ENCODE measurements at regions not wholly inside any gene's neighbourhood (a gene's known extent, or its start where the extent isn't known, plus 50 kb on each side); places are given as distances from the start of the nearest gene placed in this dataset.

- Histone ChIP-seq H4K20me1 (replicated peaks in 1 of 2; ENCODE audit: control insufficient read depth in 1 of 2, insufficient read depth in 2 of 2, low read length in 2 of 2) (no peaks in the 10 kb centered on the region), H3K56ac (replicated peaks; ENCODE audit: insufficient read length, low read depth, low read length) (no peak overlapping the region), H3K23me2 (ENCODE audit: low read depth, low read length) (no peaks in the 10 kb centered on the region), H3K18ac (ENCODE audit: extremely low read depth, low read length) (no peak overlapping the region), H3K36me3 (ENCODE audit: control insufficient read depth in 2 of 4, insufficient read depth in 4 of 4, low read length in 3 of 4) (no peaks in the 10 kb centered on the region), H2BK120ac (replicated peaks; ENCODE audit: low read depth, low read length) (no peak overlapping the region), H3K4me3 (ENCODE audit: extremely low read depth in 1 of 4, insufficient read depth in 2 of 4, low read depth in 3 of 4, low read length in 4 of 4) (no peak overlapping the region), H4K8ac (ENCODE audit: extremely low read depth, insufficient read depth, low read length) (no peak overlapping the region), H3K23ac (ENCODE audit: insufficient read length) (no peak overlapping the region), H3K79me1 (ENCODE audit: low read depth, low read length) (no peaks in the 10 kb centered on the region), H3K4ac (replicated peaks; ENCODE audit: insufficient read length, low read depth, low read length) (no peak overlapping the region), H2BK20ac (ENCODE audit: low read length) (no peak overlapping the region), H3K27ac (ENCODE audit: low read depth, low read length) (no peak overlapping the region), H3K27me3 (replicated peaks in 1 of 4; ENCODE audit: control insufficient read depth in 3 of 4, extremely low read depth in 1 of 4, insufficient read depth in 3 of 4, low read length in 3 of 4) (no peaks in the 10 kb centered on the region), H2AK5ac (ENCODE audit: low read depth, low read length) (no peak overlapping the region), H3K79me2 (ENCODE audit: control insufficient read depth in 1 of 2, insufficient read depth in 2 of 2, low read length in 2 of 2) (no peaks in the 10 kb centered on the region), H3K4me1 (replicated peaks in 1 of 4; ENCODE audit: control insufficient read depth in 3 of 4, insufficient read depth in 4 of 4, low read length in 3 of 4) (no peaks in the 10 kb centered on the region), H3K9ac (replicated peaks in 1 of 4; ENCODE audit: extremely low read depth in 1 of 4, low read depth in 3 of 4, low read length in 3 of 4) (no peak overlapping the region), H3K9me3 (ENCODE audit: insufficient read depth in 2 of 2, low read depth in 1 of 2, low read length in 1 of 2) (0 out of 4 replicates have a peak, but pooled peaks cover 0 to 3% of the 10 kb centered on the region in 2 experiments), H2BK15ac (ENCODE audit: low read length) (no peak overlapping the region), H2AFZ (ENCODE audit: low read length) (no peak overlapping the region), H3K4me2 (ENCODE audit: insufficient read depth in 1 of 2, low read depth in 2 of 2, low read length in 2 of 2) (no peak overlapping the region), H4K5ac (ENCODE audit: insufficient read length, low read depth, low read length) (no peak overlapping the region), H3K14ac (ENCODE audit: insufficient read length) (no peak overlapping the region), H2BK5ac (ENCODE audit: low read depth, low read length) (no peak overlapping the region), H2BK12ac (ENCODE audit: low read depth, low read length) (no peak overlapping the region), H4K91ac (replicated peaks; ENCODE audit: insufficient read length, low read length) (no peak overlapping the region)
- POLR2A ChIA-PET (ENCODE audit: partially characterized antibody): no interaction called here
- no peak for DNase-seq (ENCODE audit: low read depth in 1 of 2, low spot score in 2 of 2)
- WGBS, 2 experiments (ENCODE audit: extremely low coverage in 1 of 2, insufficient coverage in 1 of 2, insufficient read length in 1 of 2, insufficient replicate concordance in 2 of 2, low coverage in 1 of 2, low lambda C conversion rate in 2 of 2, missing lambda C conversion rate in 1 of 2): 90% methylated on average over 3 of the region's 3 CpGs; no CpG with 5 or more reads in 1 of the 2 experiments
- CTCF ChIA-PET (ENCODE audit: partially characterized antibody): no interaction called here
- FAIRE-seq: no peak
- TF ChIP-seq TBP (IDR thresholded peaks at IDR 0.05; ENCODE audit: low read depth, low read length): no peak
- no peak for TF ChIP-seq KDM4A (IDR thresholded peaks at IDR 0.05; ENCODE audit: low read depth, low read length, severe bottlenecking)
- TF ChIP-seq ATF2 (IDR thresholded peaks at IDR 0.05; ENCODE audit: low read length): no peak
- TF ChIP-seq HDAC6 (IDR thresholded peaks at IDR 0.05; ENCODE audit: low read depth, low read length): no peak
- TF ChIP-seq CTCF (IDR thresholded peaks at IDR 0.05; ENCODE audit: control extremely low read depth in 1 of 3, insufficient read depth in 1 of 3, low read depth in 1 of 3, low read length in 3 of 3): no peak
- no peak for TF ChIP-seq SIN3A (conservative IDR thresholded peaks at IDR 0.05 in 1 of 2, IDR thresholded peaks at IDR 0.05 in 1 of 2; ENCODE audit: low read depth in 1 of 2, low read length in 2 of 2)
- no peak for TF ChIP-seq JUN (IDR thresholded peaks at IDR 0.05; ENCODE audit: low read depth, low read length)
- no peak for TF ChIP-seq BACH1 (IDR thresholded peaks at IDR 0.05; ENCODE audit: low read length)
- TF ChIP-seq EGR1 (IDR thresholded peaks at IDR 0.05; ENCODE audit: borderline replicate concordance, low read depth, low read length): no peak
- no peak for TF ChIP-seq BCL11A (IDR thresholded peaks at IDR 0.05; ENCODE audit: low read depth in 2 of 2, low read length in 2 of 2)
- no peak for TF ChIP-seq TEAD4 (IDR thresholded peaks at IDR 0.05; ENCODE audit: low read depth, low read length)
Observed at GRCh38 chr2:18346874-18347273, 213.6 kb downstream of the RDH14 start.
